ENCODE measurements at regions not wholly inside any gene's neighbourhood (a gene's known extent, or its start where the extent isn't known, plus 50 kb on each side); places are given as distances from the start of the nearest gene placed in this dataset.

- Mint-ChIP-seq H3K36me3 (ENCODE audit: insufficient read depth) (no peaks in the 10 kb centered on the region), H3K9me3 (ENCODE audit: low read depth) (no peaks in the 10 kb centered on the region), H3K27ac (no peak overlapping the region), H3K27me3 (peaks cover 10% of the 10 kb centered on the region), H3K4me3 (ENCODE audit: low read depth) (no peak overlapping the region), H3K4me1 (ENCODE audit: low read depth) (no peaks in the 10 kb centered on the region)
- no peak for TF ChIP-seq CTCF (IDR thresholded peaks at IDR 0.05; ENCODE audit: unreplicated experiment)
- no peak for DNase-seq (ENCODE audit: low spot score, unreplicated experiment)
Measured at GRCh38 chr2:238562446-238562845, 135.7 kb downstream of the ASB1 start.

- H3K9me3 Mint-ChIP-seq (ENCODE audit: low read depth): no peaks in the 10 kb centered on the region
- no peak for TF ChIP-seq CTCF (IDR thresholded peaks at IDR 0.05; ENCODE audit: unreplicated experiment)
- no peak for DNase-seq (ENCODE audit: low spot score, unreplicated experiment)
- H3K4me3 Mint-ChIP-seq (ENCODE audit: low read depth): no peak overlapping the region
- no peaks in the 10 kb centered on the region for H3K36me3 Mint-ChIP-seq (ENCODE audit: insufficient read depth)
- H3K4me1 Mint-ChIP-seq (ENCODE audit: low read depth): no peaks in the 10 kb centered on the region
- no peak overlapping the region for H3K27ac Mint-ChIP-seq
- H3K27me3 Mint-ChIP-seq: peaks cover 10% of the 10 kb centered on the region
Measured at GRCh38 chr2:238563551-238563950, 136.8 kb downstream of the ASB1 start.

- no peak overlapping the region for H3K4me3 Mint-ChIP-seq (ENCODE audit: low read depth)
- no peak overlapping the region for H3K27ac Mint-ChIP-seq
- no peaks in the 10 kb centered on the region for H3K36me3 Mint-ChIP-seq (ENCODE audit: insufficient read depth)
- no peak for DNase-seq (ENCODE audit: low spot score, unreplicated experiment)
- H3K27me3 Mint-ChIP-seq: peaks cover 10% of the 10 kb centered on the region
- TF ChIP-seq CTCF (IDR thresholded peaks at IDR 0.05; ENCODE audit: unreplicated experiment): no peak
- H3K9me3 Mint-ChIP-seq (ENCODE audit: low read depth): no peaks in the 10 kb centered on the region
- no peaks in the 10 kb centered on the region for H3K4me1 Mint-ChIP-seq (ENCODE audit: low read depth)
Measured at GRCh38 chr2:238564286-238564920, 137.7 kb downstream of the ASB1 start.

- Mint-ChIP-seq H3K36me3 (ENCODE audit: insufficient read depth) (no peaks in the 10 kb centered on the region), H3K4me1 (ENCODE audit: low read depth) (no peaks in the 10 kb centered on the region), H3K9me3 (ENCODE audit: low read depth) (no peaks in the 10 kb centered on the region), H3K4me3 (ENCODE audit: low read depth) (no peak overlapping the region), H3K27me3 (peaks cover 10% of the 10 kb centered on the region), H3K27ac (no peak overlapping the region)
- DNase-seq (ENCODE audit: low spot score, unreplicated experiment): no peak
- no peak for TF ChIP-seq CTCF (IDR thresholded peaks at IDR 0.05; ENCODE audit: unreplicated experiment)
Measured at GRCh38 chr2:238565031-238565430, 138.3 kb downstream of the ASB1 start.

GRCh38 chr2:238566001-238566645 lies 139.4 kb downstream of the ASB1 start:
- Mint-ChIP-seq H3K27me3 (peaks cover 6% of the 10 kb centered on the region), H3K4me1 (ENCODE audit: low read depth) (no peaks in the 10 kb centered on the region), H3K4me3 (ENCODE audit: low read depth) (no peak overlapping the region), H3K27ac (no peak overlapping the region), H3K36me3 (ENCODE audit: insufficient read depth) (no peaks in the 10 kb centered on the region), H3K9me3 (ENCODE audit: low read depth) (no peaks in the 10 kb centered on the region)
- no peak for DNase-seq (ENCODE audit: low spot score, unreplicated experiment)
- TF ChIP-seq CTCF (IDR thresholded peaks at IDR 0.05; ENCODE audit: unreplicated experiment): no peak
